K562 (cell line): ENCODE measurements at regions not wholly inside any gene's neighbourhood (a gene's known extent, or its start where the extent isn't known, plus 50 kb on each side); places are given as distances from the start of the nearest gene placed in this dataset.

Experiments used
- CC2D1A ChIP-seq: fragments of 450-650 bp; IDR thresholded peaks from 2 replicates; pipeline ENCODE4 v1.6.1; 2017; ENCODE audit warnings: mild to moderate bottlenecking
- ELF1 ChIP-seq: fragments of 200-800 bp; sonication (Bioruptor generic); IDR thresholded peaks from 2 replicates; pipeline ENCODE4 v1.6.1; 2016; ENCODE audit warnings: missing genetic modification characterization, missing compliant biosample characterization
- ERF ChIP-seq: fragments of 450-650 bp; formaldehyde crosslinking; IDR thresholded peaks from 2 replicates; pipeline ENCODE4 v1.4.0; 2020; ENCODE audit warnings: mild to moderate bottlenecking, mixed read lengths
- JUN ChIP-seq, 2 experiments: sonication (generic) in 1 of 2; formaldehyde crosslinking in 1 of 2; IDR thresholded peaks; 2 replicates each; pipeline versions ENCODE4 v1.6.1 to v1.8.0; 2012 to 2022; ENCODE audit warnings: borderline replicate concordance in 2 of 2, mild to moderate bottlenecking in 2 of 2, improper control_type of control experiment in 1 of 2, low read depth in 1 of 2, low read length in 1 of 2, missing genetic modification reagents in 1 of 2
- MCM7 ChIP-seq, 2 experiments: fragments of 450-650 bp; IDR thresholded peaks; 2 replicates each; pipeline ENCODE4 v1.6.1; 2016 to 2018
- NKRF ChIP-seq: fragments of 450-650 bp; IDR thresholded peaks from 2 replicates; pipeline ENCODE4 v1.6.1; 2016; ENCODE audit warnings: borderline replicate concordance
- SIRT6 ChIP-seq: IDR thresholded peaks from one replicate; pipeline ENCODE4 v1.6.1; 2012; ENCODE audit warnings: low read depth, mild to moderate bottlenecking, control low read depth, inconsistent platforms, low read length, moderate library complexity
- SOX6 ChIP-seq: fragments of 450-650 bp; IDR thresholded peaks from 2 replicates; pipeline ENCODE4 v1.6.1; 2014; ENCODE audit warnings: mild to moderate bottlenecking
- SP1 ChIP-seq: sonication (generic); formaldehyde crosslinking; IDR thresholded peaks from 2 replicates; pipeline ENCODE4 v1.8.1; 2022; ENCODE audit warnings: mild to moderate bottlenecking, missing genetic modification reagents
- TRIM24 ChIP-seq, 2 experiments: fragments of 450-650 bp; IDR thresholded peaks; 2 replicates each; pipeline ENCODE4 v1.6.1; 2016
- VEZF1 ChIP-seq: fragments of 200-800 bp; sonication (Bioruptor generic); IDR thresholded peaks from 2 replicates; pipeline ENCODE4 v1.6.1; 2017; ENCODE audit warnings: missing genetic modification characterization, missing compliant biosample characterization
- ZNF318 ChIP-seq, 2 experiments: fragments of 450-650 bp; IDR thresholded peaks; 2 replicates each; pipeline ENCODE4 v1.6.1; 2016; ENCODE audit warnings: mild to moderate bottlenecking in 2 of 2, borderline replicate concordance in 1 of 2, low read depth in 1 of 2, moderate library complexity in 1 of 2
- ZNF561 ChIP-seq: fragments of 450-650 bp; formaldehyde crosslinking; conservative IDR thresholded peaks from 2 replicates; pipeline ENCODE4 v1.4.0; 2020; ENCODE audit warnings: mild to moderate bottlenecking, moderate library complexity

GRCh38 chr6:27545271-27546046 lies 72.6 kb upstream of the ZNF184 start (continued):
- TF ChIP-seq ZNF318 (IDR thresholded peaks at IDR 0.05; ENCODE audit: borderline replicate concordance in 1 of 2, low read depth in 1 of 2) (no peak; a peak in 1 of 4 replicates), ERF (no peak), SIRT6 (no peak), JUN (IDR thresholded peaks at IDR 0.05; ENCODE audit: borderline replicate concordance, low read depth, low read length) (no peak), JUN (CRISPR knock-in tag; IDR thresholded peaks at IDR 0.05; ENCODE audit: borderline replicate concordance) (no peak), TRIM24 (IDR thresholded peaks at IDR 0.05) (peak; percentile 25 to 68; a peak in 1 of 4 replicates), SP1 (peak; percentile 89), SOX6 (peak; percentile 86), MCM7 (IDR thresholded peaks at IDR 0.05) (no peak), NKRF (no peak; the same call in 1 of the 2 replicates), VEZF1 (no peak), ZNF561 (no peak), ELF1 (tag) (0 out of 2 replicates have a peak, but pooled peaks have one; percentile 42), CC2D1A (peak; percentile 46; the same call in 1 of the 2 replicates)
